ENCODE measurements at regions not wholly inside any gene's neighbourhood (a gene's known extent, or its start where the extent isn't known, plus 50 kb on each side); places are given as distances from the start of the nearest gene placed in this dataset.
"Not testable (repeated sequence)": the region's sequence is repeated elsewhere in the genome, so short reads cannot be mapped to it uniquely, and the experiment has no call there.

DNA sequence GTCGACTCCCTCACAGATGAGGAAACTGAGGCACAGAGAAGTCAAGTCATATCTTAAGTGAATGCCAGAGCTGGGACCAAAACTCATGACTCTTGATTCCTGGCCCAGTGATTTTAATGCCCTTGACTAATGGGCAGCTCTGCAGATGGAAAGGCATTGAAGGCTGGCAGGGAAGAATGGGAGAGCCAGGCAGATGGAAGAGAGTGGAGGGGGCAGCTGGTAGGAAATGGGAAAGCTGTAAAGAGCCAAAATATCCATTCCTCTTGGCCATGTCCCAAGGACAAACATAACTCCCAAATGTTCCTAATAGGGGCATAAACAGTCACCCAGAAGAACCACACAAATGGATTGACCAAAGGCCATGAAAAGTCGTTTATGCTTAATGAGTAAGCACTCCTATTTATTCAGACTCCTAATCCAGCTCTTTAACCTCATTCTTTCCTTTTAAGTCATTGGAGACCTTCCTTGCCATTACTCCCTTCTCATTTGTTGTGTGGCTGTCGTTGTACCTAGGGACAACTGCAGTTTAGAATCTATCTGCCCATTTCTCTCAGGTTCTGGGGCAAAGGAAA is 330.5 kb upstream of the ROPN1 start:
- no peak for DNase-seq

GRCh38 chr3:124322966-124323365 is 331.0 kb upstream of the ROPN1 start:
- DNase-seq, result no peak

- DNase-seq, result no peak
Measured at GRCh38 chr3:124325248-124325647, 333.3 kb upstream of the ROPN1 start.

GRCh38 chr3:124329723-124330122 is 337.8 kb upstream of the ROPN1 start:
- no peak for DNase-seq

DNA sequence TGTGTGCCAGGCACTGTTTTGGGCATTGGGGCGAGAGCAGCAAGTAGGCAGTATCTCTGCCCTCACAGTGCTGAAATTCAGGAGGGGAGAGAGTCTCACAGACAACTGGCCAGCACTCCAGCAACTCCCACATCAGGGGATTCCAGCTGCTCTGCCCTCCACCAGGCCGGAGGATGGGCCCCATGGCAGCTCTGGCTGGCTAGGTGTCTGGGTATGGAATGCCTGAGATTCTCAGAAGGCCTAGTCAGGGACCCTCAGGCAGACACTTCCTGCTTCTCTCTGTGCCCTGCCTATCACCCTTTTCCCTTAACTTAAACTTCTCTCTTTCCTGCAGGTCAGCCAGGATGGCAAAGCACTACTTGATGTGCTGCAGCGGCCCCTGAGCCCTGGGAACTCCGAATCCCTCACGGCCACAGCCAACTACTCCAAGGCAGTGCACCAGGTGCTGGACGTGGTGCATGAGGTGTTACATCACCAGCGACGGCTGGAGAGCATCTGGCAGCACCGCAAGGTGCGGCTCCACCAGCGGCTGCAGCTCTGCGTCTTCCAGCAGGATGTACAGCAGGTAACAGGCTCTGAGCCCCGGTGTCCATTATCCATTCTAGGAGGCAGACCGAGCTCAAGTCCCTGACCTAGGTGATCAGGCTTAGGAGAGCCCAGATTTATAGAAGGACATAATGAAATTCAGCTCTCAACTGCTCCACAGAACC is 342.2 kb upstream of the ROPN1 start:
- DNase-seq, result no peak

- peak; percentile 23 for DNase-seq
Measured at GRCh38 chr3:124336067-124336656, 344.2 kb upstream of the ROPN1 start.

DNA sequence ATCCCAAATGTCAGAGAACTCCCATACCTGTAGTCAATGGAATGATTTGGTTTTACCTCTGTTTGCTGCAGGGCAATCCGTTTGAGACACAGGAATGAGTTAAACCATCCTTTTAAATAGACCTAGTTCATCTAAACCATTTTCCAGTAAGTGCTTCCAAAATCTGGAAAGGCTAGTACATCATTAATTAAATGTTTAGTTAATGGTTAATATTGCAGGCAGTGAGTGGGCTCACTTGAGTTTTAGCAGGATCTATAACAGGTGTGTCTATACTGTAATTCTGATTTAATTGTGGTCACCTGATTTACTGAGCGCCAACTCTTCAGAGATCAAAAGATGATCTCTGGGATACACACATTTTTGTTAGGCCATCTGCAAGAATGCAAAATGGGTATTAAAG is 353.9 kb upstream of the ROPN1 start:
- DNase-seq, result no peak

DNA sequence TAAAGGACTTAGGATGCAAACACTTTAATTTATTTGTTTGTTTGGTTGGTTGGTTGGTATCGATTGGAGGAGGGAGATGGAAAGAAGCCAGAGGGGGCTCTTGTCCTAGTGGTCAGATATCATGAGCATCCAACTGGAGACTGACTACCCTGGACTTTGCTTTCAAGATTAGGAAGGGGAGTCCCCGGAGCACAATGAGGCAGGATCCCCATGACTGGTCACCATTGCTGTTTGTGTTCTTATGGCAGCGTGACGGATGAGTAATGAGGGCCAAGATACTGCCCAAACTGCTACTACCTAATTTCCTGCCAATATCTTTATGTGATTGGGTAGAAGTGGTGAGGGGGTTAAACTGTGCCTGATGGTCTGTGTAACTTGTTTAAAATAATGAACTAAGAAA is 354.6 kb upstream of the ROPN1 start:
- no peak for DNase-seq

DNA sequence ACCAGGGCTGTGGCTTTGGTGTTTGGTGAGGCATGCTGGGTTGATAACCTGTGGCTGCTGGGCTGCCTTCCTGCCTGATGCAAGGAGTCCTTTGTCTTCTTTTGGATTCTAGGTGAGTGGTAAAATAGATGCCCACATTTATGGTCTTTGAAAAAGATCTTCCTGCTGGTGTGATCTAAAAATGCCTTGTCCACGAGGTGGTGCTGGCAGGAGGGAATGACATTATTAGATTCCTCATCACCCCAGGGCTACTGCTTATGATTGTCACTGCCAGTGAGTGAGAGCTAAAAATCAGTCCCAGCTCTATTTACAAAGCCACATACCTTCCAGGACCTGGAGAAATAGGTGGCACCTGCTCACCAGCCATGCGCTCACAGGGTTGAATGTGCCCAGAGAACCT is 355.5 kb upstream of the ROPN1 start:
- no peak for DNase-seq

DNA sequence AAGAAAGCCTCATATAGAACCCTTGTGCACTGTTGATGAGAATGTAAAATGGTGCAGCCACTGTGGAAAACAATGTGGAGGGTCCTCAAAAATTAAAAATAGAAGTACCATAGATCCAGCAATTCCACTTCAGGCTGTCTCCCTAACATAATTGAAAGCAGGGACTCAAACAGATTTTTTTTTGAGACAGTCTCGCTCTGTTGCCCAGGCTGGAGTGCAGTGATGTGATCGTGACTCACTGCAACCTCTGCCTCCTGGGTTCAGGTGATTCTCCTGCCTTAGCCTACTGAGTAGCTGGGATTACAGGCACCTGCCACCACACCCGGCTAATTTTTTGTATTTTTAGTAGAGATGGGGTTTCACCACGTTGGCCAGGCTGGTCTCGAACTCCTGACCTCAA is 356.6 kb upstream of the ROPN1 start:
- DNase-seq, result not testable (repeated sequence)

GRCh38 chr3:124351430-124352148 is 359.7 kb upstream of the ROPN1 start:
- DNase-seq, result peak; percentile 43

- DNase-seq, result peak; percentile 84
Measured at GRCh38 chr3:124352149-124352539, 360.2 kb upstream of the ROPN1 start.

- no peak for DNase-seq
Measured at GRCh38 chr3:124353691-124354090, 361.8 kb upstream of the ROPN1 start.

GRCh38 chr3:124354150-124354549 is 362.2 kb upstream of the ROPN1 start:
- DNase-seq, result no peak

GRCh38 chr3:124358156-124358555 is 366.2 kb upstream of the ROPN1 start:
- DNase-seq, result no peak

DNA sequence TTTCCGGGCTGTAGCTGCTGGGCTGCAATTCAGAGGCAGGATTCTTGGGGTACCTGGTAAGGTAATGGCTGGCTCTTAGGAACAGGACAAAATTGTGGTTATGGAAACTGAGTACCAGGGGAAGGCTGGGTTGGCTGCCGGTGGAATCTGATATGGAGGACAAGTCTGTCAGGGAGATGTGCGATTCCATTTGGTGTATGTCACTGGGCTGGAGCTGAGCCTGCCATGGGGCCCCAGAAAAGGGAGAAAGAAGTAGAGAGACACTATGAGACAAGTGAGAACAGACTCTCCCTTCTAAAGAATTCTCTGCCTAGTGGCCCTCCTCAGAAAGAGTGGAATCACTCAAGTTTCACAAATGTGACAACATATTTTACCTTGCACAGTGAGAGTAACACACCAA is 368.2 kb upstream of the ROPN1 start:
- DNase-seq, result no peak

- DNase-seq, result no peak
Measured at GRCh38 chr3:124360563-124360962, 368.6 kb upstream of the ROPN1 start.

- no peak for DNase-seq
Measured at GRCh38 chr3:124361566-124361965, 368.7 kb upstream of the UMPS start.

GRCh38 chr3:124362455-124362854 is 367.8 kb upstream of the UMPS start:
- no peak for DNase-seq

- no peak for DNase-seq
Measured at GRCh38 chr3:124363476-124363875, 366.8 kb upstream of the UMPS start.

DNA sequence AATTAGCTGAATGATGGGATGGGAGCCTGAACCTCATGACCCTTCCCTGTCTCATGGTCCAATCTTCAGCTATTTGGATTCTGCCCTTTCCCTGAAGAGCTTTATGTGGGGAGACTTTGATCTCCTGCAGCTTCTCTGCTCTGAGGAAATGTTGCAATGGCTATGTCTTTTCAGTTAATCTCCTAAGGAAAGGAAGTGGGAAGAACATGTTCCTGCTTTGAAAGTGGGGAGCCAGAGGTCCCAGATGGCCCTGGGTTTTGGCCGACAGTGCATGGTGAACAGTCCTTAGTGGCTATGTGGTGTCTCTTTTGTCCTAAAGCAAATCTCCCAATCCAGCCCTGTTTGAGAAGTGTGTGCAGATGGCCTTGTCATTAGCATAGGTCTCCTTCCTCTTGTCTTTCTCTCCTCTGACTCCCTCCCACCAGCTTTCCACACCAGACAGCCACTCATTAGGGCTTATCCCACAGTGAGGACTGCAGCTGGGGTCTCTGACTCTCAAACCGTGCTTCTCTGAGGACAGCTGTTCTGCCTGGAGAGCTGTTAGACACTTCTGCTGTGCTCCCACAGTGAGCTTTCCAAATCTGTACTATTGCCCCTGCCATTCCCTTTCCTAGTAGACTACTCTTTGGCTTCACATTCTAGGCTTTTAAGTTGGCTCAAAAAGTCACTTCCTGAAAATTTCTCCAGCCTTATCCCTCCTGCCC is 365.8 kb upstream of the UMPS start:
- no peak for DNase-seq

DNA sequence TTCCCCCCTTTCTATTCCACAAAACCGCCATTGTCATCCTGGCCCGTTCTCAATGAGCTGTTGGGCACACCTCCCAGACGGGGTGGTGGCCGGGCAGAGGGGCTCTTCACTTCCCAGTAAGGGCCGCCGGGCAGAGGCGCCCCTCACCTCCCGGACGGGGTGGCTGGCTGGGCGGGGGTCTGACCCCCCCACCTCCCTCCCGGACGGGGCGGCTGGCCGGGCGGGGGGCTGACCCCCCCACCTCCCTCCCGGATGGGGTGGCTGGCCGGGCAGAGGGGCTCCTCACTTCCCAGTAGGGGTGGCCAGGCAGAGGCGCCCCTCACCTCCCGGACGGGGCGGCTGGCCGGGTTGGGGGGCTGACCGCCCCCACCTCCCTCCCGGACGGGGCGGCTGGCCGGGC is 363.6 kb upstream of the UMPS start:
- not testable (repeated sequence) for DNase-seq

- no peak for DNase-seq
Measured at GRCh38 chr3:124372775-124373174, 357.5 kb upstream of the UMPS start.
